ENCODE measurements at regions not wholly inside any gene's neighbourhood (a gene's known extent, or its start where the extent isn't known, plus 50 kb on each side); places are given as distances from the start of the nearest gene placed in this dataset.
"Not testable (repeated sequence)": the region's sequence is repeated elsewhere in the genome, so short reads cannot be mapped to it uniquely, and the experiment has no call there.

DNA sequence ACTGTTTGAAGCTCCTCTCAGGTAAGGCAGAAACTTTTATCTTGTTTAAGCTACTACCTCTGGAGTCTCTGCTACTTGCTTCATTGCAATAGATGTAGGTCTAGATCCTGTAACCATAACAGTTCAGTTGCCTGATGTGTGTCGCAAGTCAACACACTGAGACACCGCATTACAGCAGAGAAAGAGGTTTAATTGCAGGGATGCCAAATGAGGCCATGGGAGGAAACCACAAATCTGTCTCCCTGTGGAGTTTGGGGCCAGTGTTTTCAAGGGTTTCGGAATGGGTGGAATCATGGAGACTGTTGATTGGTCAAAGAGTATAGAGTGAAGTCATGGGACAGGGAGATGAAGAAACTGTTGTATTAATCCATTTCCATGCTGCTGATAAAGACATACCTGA, 57.1 kb upstream of the RBM24 start:
- CTCF ChIA-PET: no interaction called here

DNA sequence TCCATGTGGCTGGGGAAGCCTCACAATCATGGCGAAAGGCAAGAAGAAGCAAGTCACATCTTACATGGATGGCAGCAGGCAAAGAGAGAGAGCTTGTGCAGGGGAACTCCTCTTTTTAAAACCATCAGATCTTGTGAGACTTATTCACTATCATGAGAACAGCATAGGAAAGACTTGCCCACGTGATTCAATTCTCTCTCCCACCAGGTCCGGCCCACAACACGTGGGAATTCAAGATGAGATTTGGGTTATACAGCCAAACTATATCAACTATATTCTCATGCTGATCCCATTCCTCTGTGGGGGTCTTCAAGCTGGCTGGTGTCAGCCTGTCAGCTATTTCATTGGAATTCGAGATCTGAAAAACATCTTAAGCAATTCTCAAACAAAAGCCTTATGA, 56.7 kb upstream of the RBM24 start:
- H3K27ac ChIP-seq (ENCODE audit: insufficient read depth, low read length); H3K36me3 ChIP-seq (ENCODE audit: control insufficient read depth, insufficient read depth, low read length); ATAC-seq (ENCODE audit: low read depth); H3K4me2 ChIP-seq (ENCODE audit: low read depth, low read length); POLR2A ChIA-PET (ENCODE audit: unreplicated experiment); H3K4me3 ChIP-seq (ENCODE audit: insufficient read depth, low read depth, low read length); H2AK5ac ChIP-seq (ENCODE audit: low read depth, low read length); H3K4ac ChIP-seq (ENCODE audit: low read depth, low read length); CTCF ChIA-PET; DNase-seq; H3K79me1 ChIP-seq (ENCODE audit: low read depth in 1 of 2, low read length in 2 of 2); BruUV-seq (replicated peaks); H2BK15ac ChIP-seq (ENCODE audit: low read depth, low read length); H2BK120ac ChIP-seq (ENCODE audit: low read depth, low read length); H3K9ac ChIP-seq (ENCODE audit: low read depth, low read length); H3K4me1 ChIP-seq (ENCODE audit: control insufficient read depth, insufficient read depth, low read length); H3K23ac ChIP-seq (ENCODE audit: low read depth, low read length); H3K14ac ChIP-seq (replicated peaks; ENCODE audit: low read depth, low read length); H3K27me3 ChIP-seq (ENCODE audit: control insufficient read depth, insufficient read depth, low read length); H4K20me1 ChIP-seq (ENCODE audit: insufficient read depth, low read length); H2BK5ac ChIP-seq (ENCODE audit: low read depth, low read length, poor library complexity, severe bottlenecking); H4K8ac ChIP-seq (ENCODE audit: low read depth in 2 of 2, low read length in 2 of 2); H2AFZ ChIP-seq (replicated peaks; ENCODE audit: low read length, poor library complexity); H2BK20ac ChIP-seq (ENCODE audit: low read depth, low read length); intact Hi-C loops (cut with micrococcal nuclease); H4K91ac ChIP-seq (ENCODE audit: insufficient read depth, low read depth, low read length); H3K9me1 ChIP-seq (ENCODE audit: insufficient read depth, low read length); H3K9me3 ChIP-seq (ENCODE audit: control insufficient read depth, insufficient read depth, low read length); H3K18ac ChIP-seq (ENCODE audit: low read depth, low read length); in situ Hi-C loops (cut with MboI; ENCODE audit: low sequenced_read_pairs); dilution Hi-C loops (cut with HindIII; ENCODE audit: low sequenced_read_pairs, unreplicated experiment); H3K56ac ChIP-seq (ENCODE audit: extremely low read depth, insufficient read depth, low read length); H4K5ac ChIP-seq (ENCODE audit: low read depth, low read length); H2AK9ac ChIP-seq (replicated peaks; ENCODE audit: low read depth, low read length, poor library complexity): not testable (repeated sequence)
- WGBS, 2 experiments (ENCODE audit: extremely low coverage in 2 of 2, insufficient read length in 1 of 2): no CpG with 5 or more reads among the region's 5 CpGs

More for the DNA sequence above, 57.1 kb upstream of the RBM24 start:
- no peak overlapping the region for H2BK5ac ChIP-seq (ENCODE audit: low read depth, low read length, poor library complexity, severe bottlenecking)
- no peak overlapping the region for H4K91ac ChIP-seq (ENCODE audit: insufficient read depth, low read depth, low read length)
- H3K79me1 ChIP-seq (ENCODE audit: low read depth in 1 of 2, low read length in 2 of 2): no peaks in the 10 kb centered on the region
- no peaks in the 10 kb centered on the region for H4K20me1 ChIP-seq (ENCODE audit: insufficient read depth, low read length)
- H3K36me3 ChIP-seq (ENCODE audit: control insufficient read depth, insufficient read depth, low read length): no peaks in the 10 kb centered on the region
- H3K9me1 ChIP-seq (ENCODE audit: insufficient read depth, low read length): no peaks in the 10 kb centered on the region
- POLR2A ChIA-PET (ENCODE audit: unreplicated experiment): no interaction called here
- dilution Hi-C loops (cut with HindIII; ENCODE audit: low sequenced_read_pairs, unreplicated experiment): no loop called here
- no peak overlapping the region for H3K4me2 ChIP-seq (ENCODE audit: low read depth, low read length)
- no peak overlapping the region for H3K4me3 ChIP-seq (ENCODE audit: insufficient read depth, low read depth, low read length)
- 95% methylated on average over 3 of the region's 3 CpGs; no CpG with 5 or more reads in 1 of the 2 experiments for WGBS, 2 experiments (ENCODE audit: extremely low coverage in 2 of 2, insufficient read length in 1 of 2)
- no peak overlapping the region for H3K56ac ChIP-seq (ENCODE audit: extremely low read depth, insufficient read depth, low read length)
- no peak overlapping the region for H3K27ac ChIP-seq (ENCODE audit: insufficient read depth, low read length)
- H3K14ac ChIP-seq (replicated peaks; ENCODE audit: low read depth, low read length): no peak overlapping the region
- TF ChIP-seq CEBPB (IDR thresholded peaks at IDR 0.05; ENCODE audit: low read depth, low read length) (no peak), FOS (IDR thresholded peaks at IDR 0.05; ENCODE audit: low read depth, low read length) (no peak), RCOR1 (IDR thresholded peaks at IDR 0.05; ENCODE audit: insufficient replicate concordance, low read length) (no peak), NFE2L2 (IDR thresholded peaks at IDR 0.05; ENCODE audit: low read depth, low read length) (no peak), BHLHE40 (IDR thresholded peaks at IDR 0.05; ENCODE audit: low read depth, low read length) (no peak), MAZ (IDR thresholded peaks at IDR 0.05; ENCODE audit: borderline replicate concordance, low read depth, low read length) (no peak)
- TF ChIP-seq, protein P1, sequence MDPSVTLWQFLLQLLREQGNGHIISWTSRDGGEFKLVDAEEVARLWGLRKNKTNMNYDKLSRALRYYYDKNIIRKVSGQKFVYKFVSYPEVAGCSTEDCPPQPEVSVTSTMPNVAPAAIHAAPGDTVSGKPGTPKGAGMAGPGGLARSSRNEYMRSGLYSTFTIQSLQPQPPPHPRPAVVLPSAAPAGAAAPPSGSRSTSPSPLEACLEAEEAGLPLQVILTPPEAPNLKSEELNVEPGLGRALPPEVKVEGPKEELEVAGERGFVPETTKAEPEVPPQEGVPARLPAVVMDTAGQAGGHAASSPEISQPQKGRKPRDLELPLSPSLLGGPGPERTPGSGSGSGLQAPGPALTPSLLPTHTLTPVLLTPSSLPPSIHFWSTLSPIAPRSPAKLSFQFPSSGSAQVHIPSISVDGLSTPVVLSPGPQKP (IDR thresholded peaks at IDR 0.05; ENCODE audit: borderline replicate concordance, low read depth, low read length): no peak
- no peak overlapping the region for H2AFZ ChIP-seq (replicated peaks; ENCODE audit: low read length, poor library complexity)
- in situ Hi-C loops (cut with MboI; ENCODE audit: low sequenced_read_pairs): no loop called here
- H3K9ac ChIP-seq (ENCODE audit: low read depth, low read length): no peak overlapping the region
- H4K5ac ChIP-seq (ENCODE audit: low read depth, low read length): no peak overlapping the region
- BruUV-seq (replicated peaks): no TSS peak
- intact Hi-C loops (cut with micrococcal nuclease): no loop called here
- DNase-seq (no peak), ATAC-seq (ENCODE audit: low read depth) (no peak)
- H3K23ac ChIP-seq (ENCODE audit: low read depth, low read length): no peak overlapping the region
- H2BK120ac ChIP-seq (ENCODE audit: low read depth, low read length): no peak overlapping the region
- H3K4me1 ChIP-seq (ENCODE audit: control insufficient read depth, insufficient read depth, low read length): peaks cover 3% of the 10 kb centered on the region; the same call in 1 of the 2 replicates
- H3K9me3 ChIP-seq (ENCODE audit: control insufficient read depth, insufficient read depth, low read length): peaks cover 2% of the 10 kb centered on the region; the same call in 1 of the 2 replicates
- no peak overlapping the region for H2BK15ac ChIP-seq (ENCODE audit: low read depth, low read length)
- no peaks in the 10 kb centered on the region; the same call in 1 of the 2 replicates for H3K27me3 ChIP-seq (ENCODE audit: control insufficient read depth, insufficient read depth, low read length)
- no peak overlapping the region for H3K18ac ChIP-seq (ENCODE audit: low read depth, low read length)
- H2AK9ac ChIP-seq (replicated peaks; ENCODE audit: low read depth, low read length, poor library complexity): no peak overlapping the region
- H2AK5ac ChIP-seq (ENCODE audit: low read depth, low read length): no peak overlapping the region
- no peak overlapping the region for H4K8ac ChIP-seq (ENCODE audit: low read depth in 2 of 2, low read length in 2 of 2)
- H2BK20ac ChIP-seq (ENCODE audit: low read depth, low read length): no peak overlapping the region
- H3K4ac ChIP-seq (ENCODE audit: low read depth, low read length): no peak overlapping the region
